ENCODE measurements at regions not wholly inside any gene's neighbourhood (a gene's known extent, or its start where the extent isn't known, plus 50 kb on each side); places are given as distances from the start of the nearest gene placed in this dataset.
"Not testable (repeated sequence)": the region's sequence is repeated elsewhere in the genome, so short reads cannot be mapped to it uniquely, and the experiment has no call there.

DNA sequence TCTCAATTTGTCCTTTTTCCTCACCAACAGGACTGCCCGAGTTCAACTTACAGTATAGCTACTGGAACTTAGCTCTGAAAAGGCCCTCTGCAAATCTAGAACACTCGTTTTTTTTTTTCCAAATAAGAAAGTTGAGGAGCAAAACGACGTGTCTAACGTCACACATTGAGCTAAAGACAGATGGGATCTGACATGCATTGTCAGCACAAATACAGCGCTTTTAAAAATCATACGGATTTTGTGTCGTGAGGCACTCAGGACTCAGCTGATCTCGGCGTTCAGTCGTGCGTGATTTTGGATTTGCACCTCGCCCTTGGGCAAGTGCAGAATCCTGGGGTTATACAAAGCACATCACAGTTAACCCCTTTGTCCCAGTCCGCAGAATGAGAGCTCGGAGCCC is 94.7 kb upstream of the ZNF322 start:
- H3K4me3 ChIP-seq (ENCODE audit: control insufficient read depth, low read depth, low read length): no peak overlapping the region
- DNase-seq (ENCODE audit: low read depth): no peak
- TF ChIP-seq, protein P1, sequence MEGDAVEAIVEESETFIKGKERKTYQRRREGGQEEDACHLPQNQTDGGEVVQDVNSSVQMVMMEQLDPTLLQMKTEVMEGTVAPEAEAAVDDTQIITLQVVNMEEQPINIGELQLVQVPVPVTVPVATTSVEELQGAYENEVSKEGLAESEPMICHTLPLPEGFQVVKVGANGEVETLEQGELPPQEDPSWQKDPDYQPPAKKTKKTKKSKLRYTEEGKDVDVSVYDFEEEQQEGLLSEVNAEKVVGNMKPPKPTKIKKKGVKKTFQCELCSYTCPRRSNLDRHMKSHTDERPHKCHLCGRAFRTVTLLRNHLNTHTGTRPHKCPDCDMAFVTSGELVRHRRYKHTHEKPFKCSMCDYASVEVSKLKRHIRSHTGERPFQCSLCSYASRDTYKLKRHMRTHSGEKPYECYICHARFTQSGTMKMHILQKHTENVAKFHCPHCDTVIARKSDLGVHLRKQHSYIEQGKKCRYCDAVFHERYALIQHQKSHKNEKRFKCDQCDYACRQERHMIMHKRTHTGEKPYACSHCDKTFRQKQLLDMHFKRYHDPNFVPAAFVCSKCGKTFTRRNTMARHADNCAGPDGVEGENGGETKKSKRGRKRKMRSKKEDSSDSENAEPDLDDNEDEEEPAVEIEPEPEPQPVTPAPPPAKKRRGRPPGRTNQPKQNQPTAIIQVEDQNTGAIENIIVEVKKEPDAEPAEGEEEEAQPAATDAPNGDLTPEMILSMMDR (IDR thresholded peaks at IDR 0.05; ENCODE audit: control insufficient read depth, insufficient read depth, low read depth, low read length, missing control alignments): no peak

- not testable (repeated sequence) for DNase-seq (ENCODE audit: low read depth); H3K4me3 ChIP-seq (ENCODE audit: control insufficient read depth, low read depth, low read length)
Observed at GRCh38 chr6:26754801-26755200, 95.3 kb upstream of the ZNF322 start.

GRCh38 chr6:26756067-26756805 is 96.7 kb upstream of the ZNF322 start:
- peak overlapping the region; percentile 25 for H3K4me3 ChIP-seq (ENCODE audit: control insufficient read depth, low read depth, low read length)
- DNase-seq (ENCODE audit: low read depth): not testable (repeated sequence)

- not testable (repeated sequence) for DNase-seq (ENCODE audit: low read depth); H3K4me3 ChIP-seq (ENCODE audit: control insufficient read depth, low read depth, low read length)
Observed at GRCh38 chr6:26766203-26766902, 106.8 kb upstream of the ZNF322 start.

DNA sequence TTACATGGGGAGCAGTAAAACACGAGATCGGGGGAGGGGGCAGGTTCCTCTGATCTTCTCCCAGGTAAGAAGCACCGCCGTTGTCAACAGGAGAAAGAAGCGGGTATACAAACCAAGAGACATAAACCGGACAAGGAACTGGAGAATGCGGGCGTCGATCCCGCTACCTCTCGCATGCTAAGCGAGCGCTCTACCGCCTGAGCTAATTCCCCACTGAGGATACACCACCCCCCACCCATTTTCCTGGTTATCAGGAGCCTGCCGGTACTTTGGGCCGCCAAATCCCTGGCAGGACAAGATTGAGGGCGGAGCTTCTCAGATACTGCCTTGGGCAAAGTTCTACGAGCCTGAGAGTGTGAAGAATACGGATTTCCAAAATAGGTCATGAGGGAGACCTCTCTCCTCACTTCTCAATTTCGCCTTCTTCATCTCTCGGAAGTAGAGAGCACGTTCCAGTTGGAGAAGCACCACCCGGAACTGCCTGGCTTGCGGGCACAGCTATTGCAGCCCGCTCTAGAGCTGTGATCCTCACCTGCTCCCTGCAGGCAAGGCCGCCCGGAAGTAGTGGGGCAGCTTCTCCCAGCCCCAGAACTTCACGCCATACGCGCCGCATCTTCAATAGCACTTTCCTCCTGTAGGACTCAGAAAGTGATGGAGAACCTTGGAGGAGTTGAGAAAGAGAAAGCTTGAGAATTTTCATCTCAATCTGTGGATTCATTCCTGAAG is 111.6 kb upstream of the ZNF322 start:
- not testable (repeated sequence) for H3K4me3 ChIP-seq (ENCODE audit: control insufficient read depth, low read depth, low read length); DNase-seq (ENCODE audit: low read depth)

DNA sequence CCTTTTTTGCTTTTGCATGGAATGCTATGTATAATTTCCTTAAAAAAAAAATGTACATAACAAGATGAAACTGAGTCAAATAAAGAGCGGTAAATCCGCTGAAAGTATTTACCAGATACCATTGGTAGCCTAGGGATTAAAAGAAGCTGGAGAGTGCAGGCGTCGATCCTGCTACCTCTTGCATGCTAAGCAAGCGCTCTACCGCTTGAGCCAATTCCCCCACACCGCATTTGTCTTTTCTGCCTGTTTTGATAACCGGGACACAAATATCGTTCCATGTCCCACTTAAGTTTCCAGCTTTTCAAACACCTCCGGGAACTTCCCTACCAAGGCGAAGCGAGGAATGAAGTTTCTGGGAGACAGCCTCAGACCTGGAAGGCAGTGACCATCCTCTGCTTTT is 113.9 kb upstream of the ZNF322 start:
- not testable (repeated sequence) for DNase-seq (ENCODE audit: low read depth); H3K4me3 ChIP-seq (ENCODE audit: control insufficient read depth, low read depth, low read length)

DNA sequence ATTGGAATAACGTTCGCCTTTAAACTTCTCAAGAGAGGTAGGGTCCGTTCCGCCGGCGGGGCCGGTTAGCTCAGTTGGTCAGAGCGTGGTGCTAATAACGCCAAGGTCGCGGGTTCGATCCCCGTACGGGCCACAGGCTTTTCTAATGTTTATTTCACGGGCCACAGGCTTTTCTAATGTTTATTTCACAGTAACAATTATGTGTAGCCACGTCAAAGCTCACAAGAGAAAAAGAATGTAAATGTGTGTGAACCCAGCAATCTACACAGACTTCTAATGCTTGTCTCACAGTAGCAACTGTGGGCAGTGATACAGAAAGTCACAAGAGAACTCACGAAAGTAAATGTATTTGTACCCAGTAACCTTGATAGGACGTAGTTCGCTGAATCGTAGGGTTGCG is 121.0 kb upstream of the ZNF322 start:
- not testable (repeated sequence) for H3K4me3 ChIP-seq (ENCODE audit: control insufficient read depth, low read depth, low read length); DNase-seq (ENCODE audit: low read depth)

DNA sequence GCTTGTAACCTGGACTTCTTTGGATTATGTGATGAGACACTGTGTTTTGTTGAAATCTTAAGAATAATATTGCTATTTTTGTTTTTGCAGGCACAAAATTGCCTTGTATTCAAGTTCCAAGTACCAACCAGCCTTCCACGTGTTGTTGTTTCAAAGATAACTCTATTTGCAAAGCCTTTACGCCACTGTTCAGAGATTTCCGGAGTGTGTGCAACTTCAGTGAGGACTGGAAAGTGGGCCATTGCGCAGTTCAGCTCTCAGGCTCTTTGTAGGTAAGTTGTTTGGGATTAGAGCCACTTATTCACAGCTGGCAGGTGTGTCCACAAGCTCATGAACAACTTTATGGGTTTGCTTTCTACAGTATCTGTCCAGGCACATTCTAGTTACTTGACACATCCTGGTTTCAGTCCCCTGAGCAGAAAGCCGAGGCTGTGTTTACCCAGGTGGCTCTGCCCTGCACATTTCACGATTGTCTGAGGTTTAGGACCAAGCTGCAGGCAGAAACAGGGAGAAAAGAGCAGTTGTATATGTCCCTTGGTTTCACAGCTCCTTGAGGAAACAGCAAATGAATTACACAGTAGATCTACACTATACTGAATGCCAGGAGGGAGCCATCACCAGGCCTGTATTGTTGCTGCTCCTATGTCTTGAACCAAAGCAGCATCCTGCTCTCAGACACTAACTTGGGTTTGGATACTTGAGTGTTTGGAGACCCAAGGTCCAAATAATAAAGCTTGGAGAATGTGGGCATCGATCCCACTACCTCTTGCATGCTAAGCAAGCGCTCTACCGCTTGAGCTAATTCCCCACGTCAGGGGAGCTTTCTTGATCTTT is 136.1 kb upstream of the ZNF322 start:
- DNase-seq (ENCODE audit: low read depth); H3K4me3 ChIP-seq (ENCODE audit: control insufficient read depth, low read depth, low read length): not testable (repeated sequence)

DNA sequence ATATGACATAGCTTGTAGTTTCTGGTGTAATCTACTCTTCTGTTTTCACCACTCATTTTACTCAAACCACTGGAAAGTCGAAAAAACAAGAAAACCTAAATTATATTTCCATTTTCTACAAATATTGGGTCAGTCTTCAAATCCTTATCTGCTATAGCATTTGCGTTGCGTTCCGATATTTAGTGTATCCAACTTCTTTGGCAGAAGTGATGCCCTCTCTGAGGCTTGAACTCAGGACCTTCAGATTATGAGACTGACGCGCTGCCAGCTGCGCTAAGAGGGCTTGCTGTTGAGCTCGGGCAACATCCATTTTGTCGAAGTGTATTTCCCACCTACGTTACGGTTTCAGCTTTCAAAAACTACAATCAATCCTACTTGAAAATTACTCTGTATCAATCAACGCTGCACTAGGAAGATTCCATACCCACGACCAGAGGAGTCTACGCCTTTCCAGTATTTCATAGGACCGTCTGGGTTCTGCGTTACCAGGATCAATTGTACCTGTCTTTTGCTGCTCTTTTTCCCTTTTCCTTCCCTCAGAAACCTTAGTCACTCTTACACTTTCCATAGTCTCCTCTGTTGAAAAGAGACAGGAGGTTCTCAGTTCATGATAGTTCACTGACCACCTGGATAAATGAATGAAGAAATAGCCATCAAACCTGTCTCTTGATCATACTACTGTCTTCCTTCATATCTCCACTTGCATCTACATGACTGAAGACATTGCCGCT is 140.5 kb upstream of the ZNF322 start:
- not testable (repeated sequence) for DNase-seq (ENCODE audit: low read depth); H3K4me3 ChIP-seq (ENCODE audit: control insufficient read depth, low read depth, low read length)

- not testable (repeated sequence) for DNase-seq (ENCODE audit: low read depth); H3K4me3 ChIP-seq (ENCODE audit: control insufficient read depth, low read depth, low read length)
Observed at GRCh38 chr6:26803762-26804161, 144.2 kb upstream of the ZNF322 start.

DNA sequence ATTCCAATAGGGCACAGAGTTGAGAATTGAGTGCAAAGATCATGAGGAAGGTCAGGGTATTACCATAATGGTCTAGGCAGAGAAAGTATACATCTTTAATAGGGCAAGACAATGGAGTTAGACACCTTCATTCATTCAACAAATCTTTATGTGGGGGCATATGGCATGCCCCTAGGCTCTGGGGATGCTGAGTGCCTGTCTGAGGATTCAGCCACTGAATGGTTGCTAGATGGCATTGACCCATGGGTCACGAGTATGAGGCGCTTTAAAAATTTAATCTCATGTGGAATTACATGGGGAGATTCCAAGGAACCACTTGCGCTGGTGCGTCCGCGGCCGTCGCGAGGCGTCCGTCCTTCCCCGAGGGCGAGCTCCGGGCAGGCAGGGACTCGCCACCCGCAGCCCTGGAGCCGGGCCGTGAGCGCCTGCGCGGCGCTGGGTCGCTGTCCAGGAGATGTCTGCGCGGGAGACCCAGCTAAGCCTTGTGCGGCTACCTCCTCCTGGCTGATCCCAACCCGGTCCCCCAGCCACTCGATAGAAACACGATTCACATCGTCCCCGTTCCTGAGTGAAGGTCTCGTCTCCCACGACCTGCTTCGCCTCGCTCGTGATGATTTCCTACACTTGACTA is 152.1 kb upstream of the ZNF322 start:
- not testable (repeated sequence) for H3K4me3 ChIP-seq (ENCODE audit: control insufficient read depth, low read depth, low read length); DNase-seq (ENCODE audit: low read depth)

- DNase-seq (ENCODE audit: low read depth); H3K4me3 ChIP-seq (ENCODE audit: control insufficient read depth, low read depth, low read length): not testable (repeated sequence)
Observed at GRCh38 chr6:26818640-26819225, 159.2 kb upstream of the ZNF322 start.

DNA sequence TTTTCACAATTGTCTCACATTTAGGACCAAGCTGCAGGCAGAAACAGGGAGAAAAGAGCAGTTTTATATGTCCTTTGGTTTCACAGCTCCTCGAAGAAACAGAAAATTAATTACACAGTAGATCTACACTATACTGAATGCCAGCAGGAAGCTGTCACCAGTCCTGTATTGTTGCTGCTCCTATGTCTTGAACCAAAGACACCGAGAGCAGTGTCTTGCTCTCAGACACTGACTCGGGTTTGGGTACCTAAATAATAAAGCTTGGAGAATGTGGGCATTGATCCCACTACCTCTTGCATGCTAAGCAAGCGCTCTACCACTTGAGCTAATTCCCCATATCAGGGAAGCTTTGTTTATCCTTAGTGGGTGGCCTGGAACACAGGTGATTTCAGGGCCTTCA is 168.4 kb upstream of the ZNF322 start:
- H3K4me3 ChIP-seq (ENCODE audit: control insufficient read depth, low read depth, low read length); DNase-seq (ENCODE audit: low read depth): not testable (repeated sequence)

GRCh38 chr6:26829480-26829879 is 169.9 kb upstream of the ZNF322 start:
- DNase-seq (ENCODE audit: low read depth); H3K4me3 ChIP-seq (ENCODE audit: control insufficient read depth, low read depth, low read length): not testable (repeated sequence)

DNA sequence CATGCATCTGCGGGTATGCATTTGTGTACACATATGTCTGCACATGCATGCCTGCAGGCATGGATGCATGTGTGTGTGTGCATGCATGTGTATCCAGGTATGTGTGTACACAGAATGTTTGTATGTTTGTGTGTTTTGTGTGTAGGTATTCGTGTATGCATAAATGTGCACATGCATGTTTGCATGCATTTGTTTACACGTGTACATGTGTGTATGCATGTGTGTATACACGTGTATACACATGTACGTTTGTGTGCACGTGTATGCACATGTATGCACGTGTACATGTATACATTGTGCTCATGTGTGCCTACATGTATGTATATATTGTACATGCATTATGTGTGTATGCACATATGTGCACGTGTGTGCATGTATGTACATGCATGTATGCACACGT is 171.4 kb upstream of the ZNF322 start:
- not testable (repeated sequence) for H3K4me3 ChIP-seq (ENCODE audit: control insufficient read depth, low read depth, low read length); DNase-seq (ENCODE audit: low read depth)

Measured in AG09309 (cell line).